ENCODE measurements at regions not wholly inside any gene's neighbourhood (a gene's known extent, or its start where the extent isn't known, plus 50 kb on each side); places are given as distances from the start of the nearest gene placed in this dataset.

DNA sequence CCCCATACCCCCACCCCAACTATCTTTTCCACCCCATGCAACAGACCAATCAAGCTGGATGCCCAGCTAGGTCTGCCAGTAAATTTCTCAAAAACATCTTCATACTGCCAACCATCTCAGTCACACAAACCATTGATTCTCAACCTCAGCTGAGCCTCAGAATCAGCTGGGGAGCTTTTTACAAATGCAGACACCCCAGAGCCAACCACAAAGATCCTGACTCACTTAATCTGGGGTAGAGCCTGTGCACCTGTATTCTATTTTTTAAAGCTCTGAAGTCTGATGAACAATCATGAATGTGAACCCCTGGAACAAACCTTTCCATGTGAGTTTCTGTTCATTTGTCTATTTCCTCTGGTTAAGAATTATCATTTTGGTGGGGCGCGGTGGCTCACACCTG lies 66.0 kb downstream of the ZNF281 start:
- TF ChIP-seq EZH2 (IDR thresholded peaks at IDR 0.05; ENCODE audit: insufficient read depth, poor library complexity, severe bottlenecking) (no peak), EZH2phosphoT487 (IDR thresholded peaks at IDR 0.05; ENCODE audit: insufficient read depth, low read depth) (no peak)
